Epithelial cell of esophagus (primary cell): ENCODE measurements at regions not wholly inside any gene's neighbourhood (a gene's known extent, or its start where the extent isn't known, plus 50 kb on each side); places are given as distances from the start of the nearest gene placed in this dataset.

Experiments used
- DNase-seq: peaks from one replicate; pipeline ENCODE4 v3.0.0; 2010; ENCODE audit warnings: low read depth
- H3K4me3 ChIP-seq: 2 replicates; pipeline ENCODE4 v1.5.1; 2011; ENCODE audit warnings: mild to moderate bottlenecking, low read length, control low read depth
- TF ChIP-seq, protein P1 (sequence below): IDR thresholded peaks from 2 replicates; pipeline ENCODE4 v1.5.1; 2011; ENCODE audit warnings: low read depth, mild to moderate bottlenecking, low read length, control low read depth, inconsistent platforms; ENCODE audit not compliant: insufficient read depth; ENCODE audit errors: missing control alignments

DNA sequence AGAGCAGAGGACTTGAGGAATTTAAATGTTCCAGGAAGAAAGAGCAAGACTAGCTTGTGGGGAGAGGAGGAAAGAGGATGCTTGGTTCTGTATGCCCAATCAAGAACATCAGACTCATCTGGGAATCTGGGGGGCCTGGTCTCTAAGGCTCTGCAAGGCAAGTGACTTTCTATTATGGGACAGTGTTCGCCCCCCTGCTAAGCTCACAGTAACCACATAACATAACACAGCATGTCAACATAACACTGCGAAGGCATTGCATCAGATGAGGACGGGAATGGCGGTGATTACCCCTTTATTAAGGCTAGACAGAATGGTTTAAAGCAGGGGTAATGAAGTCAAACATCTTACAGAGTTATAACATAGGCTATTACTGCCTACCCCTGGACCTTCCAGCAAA is 176.6 kb upstream of the IRX6 start:
- H3K4me3 ChIP-seq = no peak overlapping the region
- no peak for DNase-seq
- TF ChIP-seq, protein P1, sequence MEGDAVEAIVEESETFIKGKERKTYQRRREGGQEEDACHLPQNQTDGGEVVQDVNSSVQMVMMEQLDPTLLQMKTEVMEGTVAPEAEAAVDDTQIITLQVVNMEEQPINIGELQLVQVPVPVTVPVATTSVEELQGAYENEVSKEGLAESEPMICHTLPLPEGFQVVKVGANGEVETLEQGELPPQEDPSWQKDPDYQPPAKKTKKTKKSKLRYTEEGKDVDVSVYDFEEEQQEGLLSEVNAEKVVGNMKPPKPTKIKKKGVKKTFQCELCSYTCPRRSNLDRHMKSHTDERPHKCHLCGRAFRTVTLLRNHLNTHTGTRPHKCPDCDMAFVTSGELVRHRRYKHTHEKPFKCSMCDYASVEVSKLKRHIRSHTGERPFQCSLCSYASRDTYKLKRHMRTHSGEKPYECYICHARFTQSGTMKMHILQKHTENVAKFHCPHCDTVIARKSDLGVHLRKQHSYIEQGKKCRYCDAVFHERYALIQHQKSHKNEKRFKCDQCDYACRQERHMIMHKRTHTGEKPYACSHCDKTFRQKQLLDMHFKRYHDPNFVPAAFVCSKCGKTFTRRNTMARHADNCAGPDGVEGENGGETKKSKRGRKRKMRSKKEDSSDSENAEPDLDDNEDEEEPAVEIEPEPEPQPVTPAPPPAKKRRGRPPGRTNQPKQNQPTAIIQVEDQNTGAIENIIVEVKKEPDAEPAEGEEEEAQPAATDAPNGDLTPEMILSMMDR = no peak

DNA sequence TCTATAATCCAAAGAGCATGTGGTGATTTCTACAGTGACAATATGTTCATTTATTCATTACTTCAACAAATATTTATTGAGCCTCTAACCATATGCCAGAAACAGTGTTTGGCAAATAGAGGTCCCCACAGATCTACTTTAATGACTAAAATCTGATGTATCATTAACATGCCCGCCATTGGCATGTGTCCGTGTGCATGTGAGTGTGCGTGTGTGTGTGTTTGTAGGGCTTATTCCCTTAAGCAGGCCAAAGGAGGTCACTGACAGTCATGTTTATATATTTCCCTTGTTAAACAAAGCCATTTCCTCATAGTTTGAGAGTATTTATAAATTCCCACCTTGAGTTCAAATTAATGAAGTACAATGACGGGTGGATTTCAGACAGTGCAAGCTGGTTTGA is 174.4 kb upstream of the IRX6 start:
- H3K4me3 ChIP-seq = no peak overlapping the region
- TF ChIP-seq, protein P1 = no peak
- DNase-seq = no peak

GRCh38 chr16:55151561-55152305 is 172.3 kb upstream of the IRX6 start:
- no peak for DNase-seq
- TF ChIP-seq, protein P1 = no peak
- H3K4me3 ChIP-seq = no peak overlapping the region

DNA sequence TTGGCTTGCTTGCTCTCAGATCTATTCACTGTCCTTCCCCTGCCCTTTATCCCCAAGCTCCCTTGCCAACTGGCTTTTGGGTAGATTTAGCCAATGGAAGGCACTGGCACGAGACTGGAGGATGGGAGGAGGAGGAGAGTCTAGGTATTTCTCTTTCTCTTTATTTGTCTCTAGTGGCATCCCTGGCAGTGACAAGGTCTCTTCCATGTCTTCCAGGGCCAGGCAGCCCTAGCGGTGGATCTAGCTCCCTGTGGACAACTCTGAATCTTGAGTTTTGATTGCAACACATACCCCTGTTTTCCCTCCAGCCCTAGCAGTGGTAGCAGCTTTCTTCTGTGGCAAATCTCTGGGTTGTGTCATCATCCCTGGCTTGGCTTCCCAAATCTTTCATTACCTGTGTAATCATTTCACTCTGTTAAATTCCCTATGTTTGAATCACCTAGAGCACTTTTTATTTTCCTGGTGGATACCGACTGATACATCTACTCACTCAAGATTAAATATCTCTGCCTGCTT is 171.1 kb upstream of the IRX6 start:
- TF ChIP-seq, protein P1 = no peak
- no peak for DNase-seq
- H3K4me3 ChIP-seq = no peak overlapping the region

GRCh38 chr16:55154262-55154661 is 169.7 kb upstream of the IRX6 start:
- TF ChIP-seq, protein P1 = no peak
- H3K4me3 ChIP-seq = no peak overlapping the region

GRCh38 chr16:55154956-55155355 is 169.0 kb upstream of the IRX6 start:
- TF ChIP-seq, protein P1 = no peak
- no peak overlapping the region for H3K4me3 ChIP-seq
- no peak for DNase-seq

More at GRCh38 chr16:55154262-55154661, 169.7 kb upstream of the IRX6 start:
- no peak for DNase-seq

- H3K4me3 ChIP-seq = no peak overlapping the region
- TF ChIP-seq, protein P1 = no peak
- no peak for DNase-seq
Observed at GRCh38 chr16:55155815-55156214, 168.2 kb upstream of the IRX6 start.
